GM12864 (cell line): ENCODE measurements at regions not wholly inside any gene's neighbourhood (a gene's known extent, or its start where the extent isn't known, plus 50 kb on each side); places are given as distances from the start of the nearest gene placed in this dataset.

Source experiments
- DNase-seq: peaks from one replicate; pipeline ENCODE4 v3.0.0-alpha.2; 2011; ENCODE audit warnings: low read depth
- H3K4me3 ChIP-seq: 2 replicates; pipeline ENCODE4 v1.5.1; 2011; ENCODE audit warnings: mild to moderate bottlenecking, low read depth, low read length, control low read depth
- TF ChIP-seq, protein P1 (sequence below): IDR thresholded peaks from 2 replicates; pipeline ENCODE4 v1.5.1; 2011; ENCODE audit warnings: low read depth, mild to moderate bottlenecking, moderate library complexity, low read length, control low read depth, inconsistent platforms; ENCODE audit errors: missing control alignments

DNA sequence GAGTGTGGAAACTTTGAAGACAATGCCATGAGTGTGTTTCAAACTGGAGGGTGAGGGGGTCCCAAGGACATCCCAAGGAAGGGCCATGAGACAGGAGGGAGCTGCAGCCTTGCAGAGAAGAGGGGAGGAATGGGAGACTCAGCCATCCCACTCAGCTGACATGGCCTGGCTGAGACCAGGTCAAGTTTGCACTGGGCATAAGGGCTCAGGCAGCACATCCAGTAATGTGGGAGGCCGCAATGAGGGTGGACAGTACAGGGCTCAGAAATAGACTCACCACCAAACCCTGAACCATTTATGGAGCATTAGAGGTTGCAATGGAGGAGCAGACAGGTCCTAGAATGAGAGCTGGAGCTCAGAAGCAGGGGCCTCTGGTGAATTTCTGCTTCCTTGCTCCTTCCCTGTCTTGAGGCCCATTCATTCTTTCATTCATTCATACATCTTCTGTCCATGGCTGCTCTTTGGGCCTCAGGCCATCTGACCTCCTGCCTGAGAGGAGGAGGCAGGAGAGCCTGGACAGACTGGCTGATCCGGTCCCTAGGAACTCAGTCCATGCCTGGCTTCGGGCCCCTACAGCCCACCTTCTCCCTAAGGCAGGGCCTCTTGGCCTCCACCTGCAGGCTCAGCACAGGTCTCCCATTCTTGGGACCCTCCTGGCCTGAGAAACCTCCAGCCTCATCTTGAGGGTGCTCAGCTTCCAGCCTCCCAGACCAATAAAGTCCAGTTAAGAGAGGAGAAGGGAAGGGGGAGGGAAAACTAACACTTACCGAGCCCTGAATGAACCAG is 70.5 kb upstream of the CDH5 start:
- TF ChIP-seq, protein P1, sequence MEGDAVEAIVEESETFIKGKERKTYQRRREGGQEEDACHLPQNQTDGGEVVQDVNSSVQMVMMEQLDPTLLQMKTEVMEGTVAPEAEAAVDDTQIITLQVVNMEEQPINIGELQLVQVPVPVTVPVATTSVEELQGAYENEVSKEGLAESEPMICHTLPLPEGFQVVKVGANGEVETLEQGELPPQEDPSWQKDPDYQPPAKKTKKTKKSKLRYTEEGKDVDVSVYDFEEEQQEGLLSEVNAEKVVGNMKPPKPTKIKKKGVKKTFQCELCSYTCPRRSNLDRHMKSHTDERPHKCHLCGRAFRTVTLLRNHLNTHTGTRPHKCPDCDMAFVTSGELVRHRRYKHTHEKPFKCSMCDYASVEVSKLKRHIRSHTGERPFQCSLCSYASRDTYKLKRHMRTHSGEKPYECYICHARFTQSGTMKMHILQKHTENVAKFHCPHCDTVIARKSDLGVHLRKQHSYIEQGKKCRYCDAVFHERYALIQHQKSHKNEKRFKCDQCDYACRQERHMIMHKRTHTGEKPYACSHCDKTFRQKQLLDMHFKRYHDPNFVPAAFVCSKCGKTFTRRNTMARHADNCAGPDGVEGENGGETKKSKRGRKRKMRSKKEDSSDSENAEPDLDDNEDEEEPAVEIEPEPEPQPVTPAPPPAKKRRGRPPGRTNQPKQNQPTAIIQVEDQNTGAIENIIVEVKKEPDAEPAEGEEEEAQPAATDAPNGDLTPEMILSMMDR = no peak
- no peak for DNase-seq
- no peak overlapping the region for H3K4me3 ChIP-seq

DNA sequence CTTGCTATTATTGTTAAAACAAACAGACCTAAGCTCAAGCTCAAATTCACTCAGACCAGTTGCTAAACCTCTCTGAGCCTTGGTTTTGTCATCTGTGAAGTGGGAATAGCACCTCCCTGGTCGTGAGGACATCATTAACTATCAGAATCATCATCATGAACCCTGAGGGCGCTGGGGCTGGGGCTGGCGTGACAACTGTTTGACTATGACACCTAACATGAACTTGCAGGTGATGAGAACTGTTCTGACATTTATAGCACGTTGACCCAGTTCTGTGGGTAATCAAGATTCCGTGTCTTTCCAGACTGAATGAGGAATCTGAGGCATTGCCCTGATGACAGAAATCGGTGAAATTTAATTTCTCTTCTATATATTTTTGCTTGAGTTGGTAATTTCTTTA is 71.3 kb upstream of the CDH5 start:
- TF ChIP-seq, protein P1 = no peak
- no peak for DNase-seq

DNA sequence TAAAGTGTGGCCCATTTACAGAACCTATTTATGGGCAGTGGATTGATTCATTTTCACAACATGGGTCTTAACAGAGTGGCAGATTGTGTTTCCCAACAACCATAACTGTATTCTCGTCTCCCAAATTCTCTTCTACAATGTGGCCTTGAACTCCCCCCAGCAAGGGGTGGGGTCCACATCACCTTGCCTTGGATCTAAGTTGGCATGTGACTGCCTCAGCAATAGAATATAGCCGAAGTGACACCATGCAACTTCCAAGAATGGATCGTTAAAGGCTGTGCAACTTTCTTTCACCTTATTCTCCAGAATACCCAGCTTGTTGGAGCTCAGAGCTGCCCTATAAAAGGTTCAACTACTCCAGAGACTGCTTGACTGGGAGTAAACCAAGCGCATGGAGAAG is 72.0 kb upstream of the CDH5 start:
- no peak overlapping the region for H3K4me3 ChIP-seq
- TF ChIP-seq, protein P1 = no peak
- no peak for DNase-seq

More for the DNA sequence above, 71.3 kb upstream of the CDH5 start:
- no peak overlapping the region for H3K4me3 ChIP-seq

DNA sequence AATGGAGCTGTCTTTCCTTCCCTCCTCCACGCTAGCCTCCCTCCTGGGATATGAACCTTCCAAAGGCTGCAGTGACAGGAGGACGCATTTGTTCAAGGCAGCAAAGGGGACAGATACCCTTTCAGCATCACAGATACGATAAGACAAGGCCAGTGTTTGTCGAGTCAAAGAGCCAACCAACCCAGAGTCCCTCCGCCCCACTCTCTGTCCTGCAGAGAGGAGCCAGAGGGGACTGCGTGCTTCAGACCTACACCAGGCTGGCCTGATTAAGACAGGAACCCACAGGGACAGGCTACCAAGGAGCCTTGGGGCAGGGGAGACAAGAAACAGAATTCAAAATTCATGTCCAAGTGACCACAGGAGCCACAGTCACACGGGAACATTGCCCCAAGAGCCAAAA is 72.6 kb upstream of the CDH5 start:
- no peak overlapping the region for H3K4me3 ChIP-seq
- TF ChIP-seq, protein P1 = no peak
- DNase-seq = no peak

DNA sequence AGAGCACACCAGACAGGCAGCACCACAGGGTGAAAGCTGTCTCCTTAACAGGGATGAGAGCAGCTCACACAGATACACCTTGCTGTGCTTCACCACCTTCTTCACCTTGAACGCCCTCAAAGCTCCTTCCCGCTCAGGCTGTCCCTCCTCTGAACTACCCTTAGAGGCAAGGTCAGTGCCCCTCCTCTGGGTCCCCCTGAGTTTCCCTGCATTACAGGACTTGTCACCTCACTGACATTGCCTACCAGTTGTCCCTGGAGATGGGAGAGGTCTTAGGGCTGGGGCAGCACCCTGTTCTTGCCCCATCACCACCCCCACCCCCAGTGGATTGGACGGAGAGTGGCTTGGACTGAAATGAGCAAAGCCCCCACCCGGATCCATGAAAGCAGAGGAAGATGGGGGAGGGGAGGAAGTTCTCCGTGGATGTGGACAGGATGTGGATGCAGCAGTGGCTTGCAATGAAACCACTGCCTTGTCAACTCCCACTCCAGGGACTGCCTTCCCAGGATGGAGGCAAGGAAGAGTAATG is 73.2 kb upstream of the CDH5 start:
- H3K4me3 ChIP-seq = no peak overlapping the region
- TF ChIP-seq, protein P1 = no peak
- no peak for DNase-seq

DNA sequence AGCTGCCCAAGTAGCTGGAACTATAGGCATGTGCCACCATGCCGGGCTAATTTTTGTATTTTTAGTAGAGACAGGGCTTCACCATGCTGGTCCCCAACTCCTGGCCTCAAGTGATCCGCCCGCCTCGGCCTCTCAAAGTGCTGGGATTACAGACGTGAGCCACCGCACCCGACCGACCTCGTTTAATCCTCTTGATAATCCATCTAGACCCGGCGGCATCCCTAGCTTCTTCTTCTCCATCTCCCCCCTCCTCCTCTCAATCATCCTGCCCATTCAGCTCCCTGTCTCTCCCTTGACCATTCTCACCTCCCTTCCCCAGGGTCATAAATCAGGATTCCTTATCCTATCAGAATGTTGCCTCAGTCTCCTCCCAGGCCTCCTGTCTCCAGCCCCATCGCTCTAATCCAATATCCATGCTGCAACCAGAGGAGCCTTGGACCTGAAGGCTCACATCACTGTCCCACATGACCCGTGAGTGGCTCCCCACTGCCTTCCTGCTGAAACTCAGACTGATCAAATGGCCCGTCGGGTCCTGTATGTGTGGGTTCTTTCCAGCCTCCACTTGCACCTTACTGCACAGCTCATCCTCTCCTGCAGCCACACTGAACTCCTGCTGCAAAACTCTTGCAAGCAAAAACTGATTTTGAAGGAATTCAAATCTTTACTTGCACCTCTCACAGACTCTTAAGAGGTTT is 74.1 kb upstream of the CDH5 start:
- DNase-seq = no peak
- no peak overlapping the region for H3K4me3 ChIP-seq
- TF ChIP-seq, protein P1 = no peak
